Colonic mucosa (tissue), 4 donors: ENCODE measurements at regions not wholly inside any gene's neighbourhood (a gene's known extent, or its start where the extent isn't known, plus 50 kb on each side); places are given as distances from the start of the nearest gene placed in this dataset.

Experiments used
- DNase-seq: peaks from one replicate; pipeline ENCODE4 v3.0.0-alpha.2; 2020
- H3K27ac ChIP-seq: fragments of 200-600 bp; one replicate; pipeline ENCODE4 v1.8.0; 2021
- H3K27me3 ChIP-seq: fragments of 200-600 bp; one replicate; pipeline ENCODE4 v1.8.0; 2021
- H3K36me3 ChIP-seq: fragments of 200-600 bp; one replicate; pipeline ENCODE4 v1.8.0; 2021
- H3K4me1 ChIP-seq: fragments of 200-600 bp; one replicate; pipeline ENCODE4 v1.8.0; 2021; ENCODE audit warnings: mild to moderate bottlenecking
- H3K4me3 ChIP-seq: fragments of 200-600 bp; one replicate; pipeline ENCODE4 v1.8.0; 2021
- H3K9ac ChIP-seq, 2 donors: one replicate each; pipeline ENCODE4 v1.7.0; 2013; ENCODE audit warnings: control low read depth in 2 of 2, low read depth in 2 of 2, low read length in 2 of 2
- H3K9me3 ChIP-seq: fragments of 200-600 bp; one replicate; pipeline ENCODE4 v1.8.0; 2021
- intact Hi-C: fragments of 100-400 bp; cut with DNase I; formaldehyde crosslinking; loops from one replicate; pipeline ENCODE4 v1.14.1; 2022
- TF ChIP-seq, protein P1 (sequence below): fragments of 200-600 bp; IDR thresholded peaks from one replicate; pipeline ENCODE4 v1.8.0; 2022; ENCODE audit warnings: antibody characterized with exemption, mild to moderate bottlenecking
- donor health status: healthy.
- donor health status: DM: no; HTN: no; CAD: no.
- donor health status: DM: no; HTN: no; CAD: no.

GRCh38 chr19:31205887-31206518 is 143.2 kb downstream of the TSHZ3 start:
- intact Hi-C loops, result no loop called here
- H3K9me3 ChIP-seq, result no peaks in the 10 kb centered on the region
- no peak overlapping the region for H3K9ac ChIP-seq
- H3K27me3 ChIP-seq, result no peaks in the 10 kb centered on the region
- H3K27ac ChIP-seq, result no peak overlapping the region
- no peaks in the 10 kb centered on the region for H3K36me3 ChIP-seq
- DNase-seq, result no peak
- TF ChIP-seq, protein P1, sequence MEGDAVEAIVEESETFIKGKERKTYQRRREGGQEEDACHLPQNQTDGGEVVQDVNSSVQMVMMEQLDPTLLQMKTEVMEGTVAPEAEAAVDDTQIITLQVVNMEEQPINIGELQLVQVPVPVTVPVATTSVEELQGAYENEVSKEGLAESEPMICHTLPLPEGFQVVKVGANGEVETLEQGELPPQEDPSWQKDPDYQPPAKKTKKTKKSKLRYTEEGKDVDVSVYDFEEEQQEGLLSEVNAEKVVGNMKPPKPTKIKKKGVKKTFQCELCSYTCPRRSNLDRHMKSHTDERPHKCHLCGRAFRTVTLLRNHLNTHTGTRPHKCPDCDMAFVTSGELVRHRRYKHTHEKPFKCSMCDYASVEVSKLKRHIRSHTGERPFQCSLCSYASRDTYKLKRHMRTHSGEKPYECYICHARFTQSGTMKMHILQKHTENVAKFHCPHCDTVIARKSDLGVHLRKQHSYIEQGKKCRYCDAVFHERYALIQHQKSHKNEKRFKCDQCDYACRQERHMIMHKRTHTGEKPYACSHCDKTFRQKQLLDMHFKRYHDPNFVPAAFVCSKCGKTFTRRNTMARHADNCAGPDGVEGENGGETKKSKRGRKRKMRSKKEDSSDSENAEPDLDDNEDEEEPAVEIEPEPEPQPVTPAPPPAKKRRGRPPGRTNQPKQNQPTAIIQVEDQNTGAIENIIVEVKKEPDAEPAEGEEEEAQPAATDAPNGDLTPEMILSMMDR, result no peak
- no peaks in the 10 kb centered on the region for H3K4me1 ChIP-seq
- no peak overlapping the region for H3K4me3 ChIP-seq

- Histone ChIP-seq H3K9me3 (no peaks in the 10 kb centered on the region), H3K4me1 (no peaks in the 10 kb centered on the region), H3K36me3 (no peaks in the 10 kb centered on the region), H3K27ac (no peak overlapping the region), H3K27me3 (no peaks in the 10 kb centered on the region), H3K4me3 (no peak overlapping the region), H3K9ac (no peak overlapping the region)
- DNase-seq, result no peak
- intact Hi-C loops, result no loop called here
- TF ChIP-seq, protein P1, result no peak
Measured at GRCh38 chr19:31204115-31204514, 145.1 kb downstream of the TSHZ3 start.

- no peaks in the 10 kb centered on the region for H3K9me3 ChIP-seq
- no peaks in the 10 kb centered on the region for H3K27me3 ChIP-seq
- H3K27ac ChIP-seq, result no peak overlapping the region
- H3K9ac ChIP-seq, result no peak overlapping the region
- intact Hi-C loops, result no loop called here
- H3K36me3 ChIP-seq, result no peaks in the 10 kb centered on the region
- no peaks in the 10 kb centered on the region for H3K4me1 ChIP-seq
- no peak overlapping the region for H3K4me3 ChIP-seq
- TF ChIP-seq, protein P1, result no peak
- DNase-seq, result no peak
Measured at GRCh38 chr19:31185261-31185660, 164.0 kb downstream of the TSHZ3 start.

DNA sequence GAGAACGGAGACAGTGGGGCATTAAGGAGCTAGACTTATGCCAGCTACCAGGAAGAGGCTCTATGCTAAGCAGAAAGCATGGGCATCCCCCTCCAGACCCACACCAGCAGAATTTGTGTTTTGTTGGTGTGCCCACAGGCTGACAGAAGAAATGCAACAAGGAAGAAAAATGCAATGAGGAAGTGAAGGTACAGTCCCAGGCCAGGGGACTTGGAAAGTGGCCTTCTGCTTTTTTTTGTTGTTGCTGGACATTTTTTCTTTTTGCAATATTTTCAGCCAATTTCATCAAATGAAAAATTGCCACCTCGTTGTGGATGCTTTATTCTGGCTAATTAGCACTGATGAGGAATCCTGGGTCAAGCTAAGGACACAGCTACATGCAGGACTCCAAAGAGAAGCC is 167.7 kb downstream of the TSHZ3 start:
- H3K27me3 ChIP-seq, result no peaks in the 10 kb centered on the region
- no peaks in the 10 kb centered on the region for H3K4me1 ChIP-seq
- TF ChIP-seq, protein P1, result no peak
- intact Hi-C loops, result no loop called here
- no peaks in the 10 kb centered on the region for H3K36me3 ChIP-seq
- no peaks in the 10 kb centered on the region for H3K9me3 ChIP-seq
- no peak overlapping the region for H3K9ac ChIP-seq
- no peak for DNase-seq
- no peak overlapping the region for H3K27ac ChIP-seq
- H3K4me3 ChIP-seq, result no peak overlapping the region

GRCh38 chr19:31180907-31181306 is 168.3 kb downstream of the TSHZ3 start:
- Histone ChIP-seq H3K9me3 (no peaks in the 10 kb centered on the region), H3K4me3 (no peak overlapping the region), H3K4me1 (no peaks in the 10 kb centered on the region), H3K36me3 (no peaks in the 10 kb centered on the region), H3K27me3 (no peaks in the 10 kb centered on the region), H3K9ac (no peak overlapping the region), H3K27ac (no peak overlapping the region)
- intact Hi-C loops, result no loop called here
- TF ChIP-seq, protein P1, result no peak
- no peak for DNase-seq
